ENCODE measurements at regions not wholly inside any gene's neighbourhood (a gene's known extent, or its start where the extent isn't known, plus 50 kb on each side); places are given as distances from the start of the nearest gene placed in this dataset. TPM values are rescaled to one million over a fixed set of nuclear protein-coding genes. Genes with fewer than 3 reads are reported as not detected.

DNA sequence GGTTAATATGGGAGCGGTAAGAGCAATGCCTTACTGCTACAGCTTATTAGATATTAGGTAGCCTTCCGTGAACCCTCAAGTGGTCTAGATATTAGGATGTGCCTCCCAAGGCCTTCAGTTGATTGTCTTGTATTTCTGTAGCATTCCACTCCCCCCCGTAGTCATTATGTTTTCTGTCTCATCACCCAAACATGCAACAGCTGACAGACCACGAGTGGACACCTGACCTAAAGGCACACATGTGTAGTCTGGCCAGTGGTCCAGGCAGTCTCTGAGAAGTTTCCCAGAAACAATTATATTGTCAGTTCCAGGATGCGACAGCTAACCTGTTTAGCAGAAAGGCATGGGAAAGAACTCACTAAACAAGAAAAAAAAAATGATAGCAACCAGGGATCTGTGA lies 1000.9 kb downstream of the AGBL1 start:
- no peaks in the 10 kb centered on the region; the same call in 1 of the 2 replicates for H3K23me2 ChIP-seq (ENCODE audit: low read depth, low read length)
- H2BK120ac ChIP-seq (replicated peaks; ENCODE audit: low read depth, low read length): no peak overlapping the region

More for the DNA sequence above, 1000.9 kb downstream of the AGBL1 start:
- no peak overlapping the region for H3K14ac ChIP-seq (ENCODE audit: insufficient read length)
- no peak overlapping the region for H3K4me3 ChIP-seq (ENCODE audit: extremely low read depth in 1 of 4, insufficient read depth in 2 of 4, low read depth in 3 of 4, low read length in 4 of 4)
- no peak for DNase-seq (ENCODE audit: low read depth in 1 of 2, low spot score in 2 of 2)
- no peak overlapping the region for H3K18ac ChIP-seq (ENCODE audit: extremely low read depth, low read length)
- H3K9ac ChIP-seq (replicated peaks in 1 of 4; ENCODE audit: extremely low read depth in 1 of 4, low read depth in 3 of 4, low read length in 3 of 4): no peak overlapping the region
- no peak overlapping the region for H2AFZ ChIP-seq (ENCODE audit: low read length)
- no peak overlapping the region for H2AK5ac ChIP-seq (ENCODE audit: low read depth, low read length)
- H2BK12ac ChIP-seq (ENCODE audit: low read depth, low read length): no peak overlapping the region
- H3K56ac ChIP-seq (replicated peaks; ENCODE audit: insufficient read length, low read depth, low read length): no peak overlapping the region
- H3K27ac ChIP-seq (ENCODE audit: low read depth, low read length): no peak overlapping the region
- no peak overlapping the region for H2BK15ac ChIP-seq (ENCODE audit: low read length)
- no peaks in the 10 kb centered on the region for H3K9me3 ChIP-seq (ENCODE audit: insufficient read depth in 2 of 2, low read depth in 1 of 2, low read length in 1 of 2)
- no peak overlapping the region for H2BK20ac ChIP-seq (ENCODE audit: low read length)
- no peaks in the 10 kb centered on the region for H3K79me2 ChIP-seq (ENCODE audit: control insufficient read depth in 1 of 2, insufficient read depth in 2 of 2, low read length in 2 of 2)
- no peak overlapping the region for H4K91ac ChIP-seq (replicated peaks; ENCODE audit: insufficient read length, low read length)
- no peak for FAIRE-seq
- H4K20me1 ChIP-seq (replicated peaks in 1 of 2; ENCODE audit: control insufficient read depth in 1 of 2, insufficient read depth in 2 of 2, low read length in 2 of 2): no peaks in the 10 kb centered on the region
- H3K23ac ChIP-seq (ENCODE audit: insufficient read length): no peak overlapping the region
- no peak overlapping the region for H4K5ac ChIP-seq (ENCODE audit: insufficient read length, low read depth, low read length)
- POLR2A ChIA-PET (ENCODE audit: partially characterized antibody): no interaction called here
- H3K79me1 ChIP-seq (ENCODE audit: low read depth, low read length): no peaks in the 10 kb centered on the region
- H4K8ac ChIP-seq (ENCODE audit: extremely low read depth, insufficient read depth, low read length): no peak overlapping the region
- no peak for TF ChIP-seq NANOG (IDR thresholded peaks at IDR 0.05; ENCODE audit: insufficient read depth, low read depth, low read length, poor library complexity, severe bottlenecking)
- H2BK5ac ChIP-seq (ENCODE audit: low read depth, low read length): no peak overlapping the region
- H3K4ac ChIP-seq (replicated peaks; ENCODE audit: insufficient read length, low read depth, low read length): no peak overlapping the region
- no peak overlapping the region for H3K4me2 ChIP-seq (ENCODE audit: insufficient read depth in 1 of 2, low read depth in 2 of 2, low read length in 2 of 2)
- H3K36me3 ChIP-seq (ENCODE audit: control insufficient read depth in 2 of 4, insufficient read depth in 4 of 4, low read length in 3 of 4): no peaks in the 10 kb centered on the region
- no peaks in the 10 kb centered on the region for H3K27me3 ChIP-seq (replicated peaks in 1 of 4; ENCODE audit: control insufficient read depth in 3 of 4, extremely low read depth in 1 of 4, insufficient read depth in 3 of 4, low read length in 3 of 4)
- WGBS, 2 experiments (ENCODE audit: extremely low coverage in 1 of 2, insufficient coverage in 1 of 2, insufficient read length in 1 of 2, insufficient replicate concordance in 2 of 2, low coverage in 1 of 2, low lambda C conversion rate in 2 of 2, missing lambda C conversion rate in 1 of 2): 74% methylated on average over 5 of the region's 5 CpGs; no CpG with 5 or more reads in 1 of the 2 experiments
- CTCF ChIA-PET (ENCODE audit: partially characterized antibody): no interaction called here
- 0 out of 7 replicates have a peak, but pooled peaks cover 0 to 4% (median 0%) of the 10 kb centered on the region in 4 experiments for H3K4me1 ChIP-seq (replicated peaks in 1 of 4; ENCODE audit: control insufficient read depth in 3 of 4, insufficient read depth in 4 of 4, low read length in 3 of 4)

Small RNA genes in the stretch of these regions (small RNA-seq; reads per million reads assigned to genes)
- gene RNU6-185P (ENCODE audit: insufficient read depth): not detected
